C4-2B (cell line): ENCODE measurements at regions not wholly inside any gene's neighbourhood (a gene's known extent, or its start where the extent isn't known, plus 50 kb on each side); places are given as distances from the start of the nearest gene placed in this dataset.

ENCODE experiments used
- H3K27ac ChIP-seq: fragments of 450-650 bp; 2 replicates; pipeline ENCODE4 v1.5.1; 2017
- CTCF ChIP-seq: fragments of 450-650 bp; conservative IDR thresholded peaks from 2 replicates; pipeline ENCODE4 v1.5.1; 2017; ENCODE audit warnings: mild to moderate bottlenecking
- ZFX ChIP-seq: fragments of 450-650 bp; IDR thresholded peaks from 2 replicates; pipeline ENCODE4 v1.6.1; 2017

- TF ChIP-seq CTCF (no peak), ZFX (no peak)
- H3K27ac ChIP-seq: no peak overlapping the region
Observed at GRCh38 chr7:86477343-86477935, 166.3 kb upstream of the GRM3 start.

DNA sequence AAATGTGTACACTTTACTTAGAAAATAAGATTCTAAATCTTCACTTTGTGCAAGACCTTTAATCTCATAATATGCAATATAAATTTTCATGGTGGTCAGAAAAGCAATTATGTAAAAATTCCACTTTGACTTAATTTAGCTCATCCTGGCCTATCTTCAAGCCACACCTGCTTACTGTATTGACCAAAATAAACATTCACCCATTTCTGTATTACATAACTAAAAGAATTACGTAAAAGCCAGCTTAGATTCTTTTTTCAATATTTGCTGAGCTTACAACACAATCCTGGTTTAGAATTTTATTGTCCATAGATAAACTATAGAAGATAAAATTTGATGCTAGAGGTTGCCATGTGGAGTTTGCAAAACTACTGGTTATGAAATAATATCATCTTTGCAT is 172.9 kb upstream of the GRM3 start:
- H3K27ac ChIP-seq: no peak overlapping the region
- TF ChIP-seq ZFX (no peak), CTCF (no peak)

DNA sequence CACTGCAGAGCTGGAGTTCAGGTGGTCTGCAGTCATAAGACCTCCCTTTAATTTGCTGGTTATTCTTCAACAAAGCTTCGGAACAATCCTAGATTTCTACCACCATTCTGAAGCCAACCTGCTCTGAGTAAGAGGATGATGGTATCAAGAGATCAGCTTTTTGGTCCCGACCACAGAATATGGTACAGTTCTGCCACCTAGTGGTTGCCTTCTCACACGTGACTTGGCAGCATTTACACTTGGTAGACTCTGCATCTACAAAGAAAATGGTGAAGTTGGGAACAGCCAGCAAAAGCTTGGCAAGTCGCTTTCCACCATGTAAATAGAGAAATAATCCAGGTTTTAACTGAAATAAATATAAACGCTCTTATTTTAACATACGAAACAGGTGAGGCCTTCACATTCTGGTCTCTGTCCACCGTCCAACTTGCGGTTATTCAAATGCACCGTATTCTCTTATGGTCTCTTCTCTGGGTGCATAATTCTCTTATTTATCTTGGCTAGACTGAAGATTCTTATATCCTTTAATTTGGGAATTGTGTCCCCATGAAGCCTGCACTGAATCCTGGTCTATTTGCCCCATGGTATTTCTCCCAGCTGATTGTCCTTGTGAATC is 173.9 kb upstream of the GRM3 start:
- TF ChIP-seq CTCF (peak; percentile 88), ZFX (no peak)
- no peak overlapping the region for H3K27ac ChIP-seq

- TF ChIP-seq CTCF: no peak
- no peak for TF ChIP-seq ZFX
- no peak overlapping the region for H3K27ac ChIP-seq
Observed at GRCh38 chr7:86454753-86455152, 189.0 kb upstream of the GRM3 start.

GRCh38 chr7:86453454-86453853 is 190.3 kb upstream of the GRM3 start:
- no peak for TF ChIP-seq ZFX
- no peak for TF ChIP-seq CTCF
- H3K27ac ChIP-seq: no peak overlapping the region

- TF ChIP-seq ZFX (no peak), CTCF (no peak)
- no peak overlapping the region for H3K27ac ChIP-seq
Observed at GRCh38 chr7:86448856-86449255, 194.9 kb upstream of the GRM3 start.

DNA sequence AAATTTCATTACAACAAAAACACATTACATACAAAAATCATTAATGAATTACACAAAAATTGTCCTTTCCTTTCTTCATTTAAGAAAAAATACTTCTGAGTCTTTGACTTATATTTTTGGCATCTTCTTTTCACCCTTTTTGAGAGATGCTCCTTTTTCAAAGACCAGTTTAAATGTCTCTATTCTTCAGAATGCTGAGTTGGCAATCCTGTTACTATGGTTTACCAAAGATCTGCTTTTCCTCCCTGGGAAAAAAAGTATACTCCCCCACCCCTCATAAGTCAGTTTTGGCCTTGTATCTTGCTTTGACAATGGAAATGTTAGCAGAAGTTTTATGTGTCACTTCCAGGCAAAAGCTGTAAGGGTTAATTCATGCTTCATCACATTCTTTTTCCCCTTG is 198.4 kb upstream of the GRM3 start:
- TF ChIP-seq ZFX: no peak
- no peak for TF ChIP-seq CTCF
- H3K27ac ChIP-seq: no peak overlapping the region
